ENCODE measurements at regions not wholly inside any gene's neighbourhood (a gene's known extent, or its start where the extent isn't known, plus 50 kb on each side); places are given as distances from the start of the nearest gene placed in this dataset.
A peak's percentile ranks its signal among the peaks of the same experiment; 100 is the strongest.

GRCh38 chr2:71937396-71937795 is 210.3 kb downstream of the CYP26B1 start:
- DNase-seq (ENCODE audit: low read depth in 2 of 2) = no peak

GRCh38 chr2:71936076-71937030 is 211.3 kb downstream of the CYP26B1 start:
- DNase-seq (ENCODE audit: low read depth in 2 of 2) = no peak

GRCh38 chr2:71935262-71935848 is 212.3 kb downstream of the CYP26B1 start:
- DNase-seq (ENCODE audit: low read depth in 2 of 2) = no peak

- no peak for DNase-seq (ENCODE audit: low read depth in 2 of 2)
Observed at GRCh38 chr2:71934595-71935261, 212.9 kb downstream of the CYP26B1 start.

GRCh38 chr2:71934320-71934593 is 213.4 kb downstream of the CYP26B1 start:
- no peak for DNase-seq (ENCODE audit: low read depth in 2 of 2)

- DNase-seq (ENCODE audit: low read depth in 2 of 2) = no peak
Observed at GRCh38 chr2:71933467-71934319, 214.0 kb downstream of the CYP26B1 start.

GRCh38 chr2:71932780-71933466 is 214.7 kb downstream of the CYP26B1 start:
- DNase-seq (ENCODE audit: low read depth in 2 of 2) = no peak

- DNase-seq (ENCODE audit: low read depth in 2 of 2) = no peak
Observed at GRCh38 chr2:71932037-71932779, 215.5 kb downstream of the CYP26B1 start.

- no peak for DNase-seq (ENCODE audit: low read depth in 2 of 2)
Observed at GRCh38 chr2:71930049-71930681, 217.5 kb downstream of the CYP26B1 start.

GRCh38 chr2:71929482-71929772 is 218.2 kb downstream of the CYP26B1 start:
- no peak for DNase-seq (ENCODE audit: low read depth in 2 of 2)

GRCh38 chr2:71928734-71929481 is 218.8 kb downstream of the CYP26B1 start:
- DNase-seq (ENCODE audit: low read depth in 2 of 2) = no peak

GRCh38 chr2:71927757-71928715 is 219.6 kb downstream of the CYP26B1 start:
- DNase-seq (ENCODE audit: low read depth in 2 of 2) = no peak

- DNase-seq (ENCODE audit: low read depth in 2 of 2) = no peak
Observed at GRCh38 chr2:71926876-71927756, 220.5 kb downstream of the CYP26B1 start.

- no peak for DNase-seq (ENCODE audit: low read depth in 2 of 2)
Observed at GRCh38 chr2:71926089-71926447, 221.6 kb downstream of the CYP26B1 start.

GRCh38 chr2:71925268-71926088 is 222.2 kb downstream of the CYP26B1 start:
- no peak for DNase-seq (ENCODE audit: low read depth in 2 of 2)

- peak; percentile 31 to 43 for DNase-seq (ENCODE audit: low read depth in 2 of 2)
Observed at GRCh38 chr2:71923887-71924533, 223.7 kb downstream of the CYP26B1 start.
